Pancreas (tissue), 10 donors: ENCODE measurements at regions not wholly inside any gene's neighbourhood (a gene's known extent, or its start where the extent isn't known, plus 50 kb on each side); places are given as distances from the start of the nearest gene placed in this dataset.

Experiments used
- ATAC-seq, 4 donors: fragments of 200-7000 bp; cut with Tn5 transposase; one replicate each; pipeline versions ENCODE4 v1.8.0 to v1.9.1; 2020; ENCODE audit warnings: mild to moderate bottlenecking in 4 of 4, moderate library complexity in 4 of 4
- DNase-seq, 6 donors: peaks; one replicate each; pipeline ENCODE4 v3.0.0-alpha.2; 2020
- FAIRE-seq: peaks from 2 replicates; lab custom pipeline; 2012; peaks lifted over from hg19 to GRCh38; lab: Jason Lieb, UNC
- H3K27ac ChIP-seq, 4 donors: fragments of 200-600 bp; sonication (generic); 1 replicate in 3 of 4; 2 replicates in 1 of 4; pipeline versions ENCODE4 v1.5.0 to v1.8.0; 2020
- H3K27me3 ChIP-seq, 4 donors: fragments of 200-600 bp; one replicate each; pipeline ENCODE4 v1.8.0; 2021
- H3K36me3 ChIP-seq, 3 donors: fragments of 200-600 bp; sonication (generic) in 1 of 3; one replicate each; pipeline versions ENCODE4 v1.5.0 to v1.8.0; 2020 to 2021
- H3K4me1 ChIP-seq, 3 donors: fragments of 200-600 bp; one replicate each; pipeline ENCODE4 v1.8.0; 2021
- H3K4me3 ChIP-seq, 4 donors: fragments of 200-600 bp; sonication (generic) in 2 of 4; one replicate each; pipeline versions ENCODE4 v1.5.0 to v1.8.0; 2020 to 2021
- H3K9me3 ChIP-seq, 4 donors: fragments of 200-600 bp; one replicate each; pipeline ENCODE4 v1.8.0; 2021
- CTCF ChIP-seq, 4 donors: fragments of 200-600 bp; sonication (generic) in 3 of 4; IDR thresholded peaks; one replicate each; pipeline versions ENCODE4 v1.5.0 to v1.8.0; 2021; ENCODE audit warnings: antibody characterized with exemption in 4 of 4
- WGBS, 2 donors: extraction: QIAGEN DNeasy Blood & Tissue Kit; methylation state at CpG; one replicate each; pipeline ENCODE4 v1.1.7; 2013; 5-methylcytosine and 5-hydroxymethylcytosine counted together
- intact Hi-C, 3 donors: fragments of 100-400 bp; cut with DNase I; formaldehyde crosslinking; loops; one replicate each; pipeline versions ENCODE4 v1.11.1 to v1.14.2; 2022
- donor health status: healthy with polysubstance abuse.
- donor health status: DM: no; HTN: no; CAD: no; lungs with moderate emphysema.
- donor health status: DM: no; HTN: no; CAD: no.
- donor health status: control.
- donor health status: control.
- donor health status: Bipolar disorder and iron deficiency.
- donor health status: DM: yes; HTN: yes; CAD: no.
- donor health status: DM: no; HTN: no; CAD: no.
- donor health status: DM: no; HTN: no; CAD: no.
- donor health status: DM: yes; HTN: yes; CAD: no.

GRCh38 chr2:120929829-120930228 is 194.2 kb downstream of the GLI2 start:
- Histone ChIP-seq H3K4me1 (no peaks in the 10 kb centered on the region), H3K4me3 (no peak overlapping the region), H3K9me3 (no peaks in the 10 kb centered on the region), H3K27ac (no peak overlapping the region), H3K27me3 (no peaks in the 10 kb centered on the region), H3K36me3 (no peaks in the 10 kb centered on the region)
- ATAC-seq (no peak), FAIRE-seq (no peak), DNase-seq (no peak)
- 83 to 93% methylated on average over 2 of the region's 2 CpGs for WGBS, 2 donors
- TF ChIP-seq CTCF (IDR thresholded peaks at IDR 0.05): no peak
- intact Hi-C loops: no loop called here

- intact Hi-C loops: no loop called here
- Histone ChIP-seq H3K36me3 (no peaks in the 10 kb centered on the region), H3K4me1 (peaks cover 0 to 1% (median 0%) of the 10 kb centered on the region in 3 donors), H3K27ac (no peak overlapping the region), H3K9me3 (no peaks in the 10 kb centered on the region), H3K4me3 (no peak overlapping the region), H3K27me3 (no peaks in the 10 kb centered on the region)
- 95% methylated on average over 10 of the region's 10 CpGs for WGBS, 2 donors
- ATAC-seq: no peak
- no peak for DNase-seq
- no peak for FAIRE-seq
- no peak for TF ChIP-seq CTCF (IDR thresholded peaks at IDR 0.05)
Observed at GRCh38 chr2:120930236-120930635, 194.6 kb downstream of the GLI2 start.

GRCh38 chr2:120930864-120931263 is 195.2 kb downstream of the GLI2 start:
- Histone ChIP-seq H3K4me3 (no peak overlapping the region), H3K27me3 (no peaks in the 10 kb centered on the region), H3K36me3 (no peaks in the 10 kb centered on the region), H3K27ac (no peak overlapping the region), H3K9me3 (no peaks in the 10 kb centered on the region), H3K4me1 (peaks cover 0 to 6% (median 0%) of the 10 kb centered on the region in 3 donors)
- intact Hi-C loops: no loop called here
- no peak for DNase-seq
- WGBS, 2 donors: 96 to 97% methylated on average over 3 of the region's 3 CpGs
- TF ChIP-seq CTCF (IDR thresholded peaks at IDR 0.05): no peak
- no peak for FAIRE-seq
- no peak for ATAC-seq

- 82 to 89% methylated on average over 7 of the region's 7 CpGs for WGBS, 2 donors
- FAIRE-seq: no peak
- Histone ChIP-seq H3K4me1 (peaks cover 0 to 6% (median 0%) of the 10 kb centered on the region in 3 donors), H3K4me3 (no peak overlapping the region), H3K27ac (no peak overlapping the region), H3K27me3 (no peaks in the 10 kb centered on the region), H3K36me3 (no peaks in the 10 kb centered on the region), H3K9me3 (no peaks in the 10 kb centered on the region)
- DNase-seq: no peak
- TF ChIP-seq CTCF (IDR thresholded peaks at IDR 0.05): no peak
- ATAC-seq: no peak
- intact Hi-C loops: no loop called here
Observed at GRCh38 chr2:120932472-120932871, 196.8 kb downstream of the GLI2 start.

- Histone ChIP-seq H3K36me3 (no peaks in the 10 kb centered on the region), H3K27me3 (no peaks in the 10 kb centered on the region), H3K9me3 (no peaks in the 10 kb centered on the region), H3K4me1 (peaks cover 0 to 6% (median 0%) of the 10 kb centered on the region in 3 donors), H3K4me3 (no peak overlapping the region), H3K27ac (no peak overlapping the region)
- ATAC-seq (no peak), FAIRE-seq (no peak), DNase-seq (no peak)
- intact Hi-C loops: no loop called here
- no peak for TF ChIP-seq CTCF (IDR thresholded peaks at IDR 0.05)
- 86 to 94% methylated on average over 7 of the region's 7 CpGs for WGBS, 2 donors
Observed at GRCh38 chr2:120932881-120933280, 197.2 kb downstream of the GLI2 start.
